ENCODE measurements at regions not wholly inside any gene's neighbourhood (a gene's known extent, or its start where the extent isn't known, plus 50 kb on each side); places are given as distances from the start of the nearest gene placed in this dataset.

DNA sequence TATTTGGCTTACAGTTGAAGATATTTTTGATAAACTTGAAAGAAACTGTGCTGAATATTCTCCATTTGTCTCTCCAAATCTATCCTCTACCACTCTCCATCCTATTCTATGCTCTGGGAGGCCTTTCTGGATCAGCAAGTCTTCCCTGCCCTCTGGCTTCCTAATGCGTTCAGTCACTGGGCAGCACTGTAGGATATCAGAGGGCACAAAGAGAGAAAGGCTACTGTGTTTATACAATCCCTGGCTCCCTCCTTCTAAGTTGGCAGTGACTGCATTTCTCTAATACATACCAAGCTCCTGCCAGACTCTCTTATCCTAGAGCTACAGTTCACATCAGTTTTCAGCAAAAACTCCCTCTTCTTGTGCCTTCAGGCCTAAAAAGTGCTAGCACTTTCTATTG is 102.1 kb upstream of the FHIT start:
- H3K27me3 ChIP-seq (replicated peaks in 1 of 2; ENCODE audit: control insufficient read depth in 2 of 2, insufficient read depth in 2 of 2, low read length in 1 of 2): no peaks in the 10 kb centered on the region; a peak in 1 of 4 replicates
- ChIA-PET SMC1A (ENCODE audit: uncharacterized antibody, unreplicated experiment) (interaction anchor here (0.6 to 1.4 kb wide), 4 partner anchors 17 to 272 kb away, joined by 3 to 4 read pairs (median 4); no protein-coding TSS in a partner anchor), RAD21 (ENCODE audit: unreplicated experiment) (interaction anchor here (0.6 kb wide), 1 partner anchor 747 kb away, joined by 3 read pairs; no protein-coding TSS in a partner anchor), POLR2A (no interaction called here), CTCF (interaction anchor here (0.8 kb wide), 1 partner anchor 18 kb away, joined by 3 read pairs; no protein-coding TSS in a partner anchor)
- H3K36me3 ChIP-seq (ENCODE audit: control insufficient read depth in 2 of 2, insufficient read depth in 2 of 2, low read length in 1 of 2): no peaks in the 10 kb centered on the region
- in situ Hi-C loops (cut with MboI) (no loop called here), intact Hi-C loops (cut with micrococcal nuclease; ENCODE audit: unreplicated experiment) (no loop called here)
- TF ChIP-seq ZZZ3 (IDR thresholded peaks at IDR 0.05; ENCODE audit: control insufficient read depth, insufficient read length, low read depth) (no peak), TCF7 (IDR thresholded peaks at IDR 0.05; ENCODE audit: borderline replicate concordance) (no peak), RELA (IDR thresholded peaks at IDR 0.05; ENCODE audit: borderline replicate concordance, partially characterized antibody) (no peak), BACH1 (IDR thresholded peaks at IDR 0.05; ENCODE audit: borderline replicate concordance) (no peak), SIX5 (IDR thresholded peaks at IDR 0.05; ENCODE audit: low read depth, low read length, severe bottlenecking) (no peak), SUZ12 (IDR thresholded peaks at IDR 0.05; ENCODE audit: unreplicated experiment) (no peak), CREM (IDR thresholded peaks at IDR 0.05; ENCODE audit: low read depth) (no peak), ATF7 (IDR thresholded peaks at IDR 0.05; ENCODE audit: low read depth) (no peak), PAX8 (IDR thresholded peaks at IDR 0.05) (no peak), SIN3A (IDR thresholded peaks at IDR 0.05; ENCODE audit: low read depth, low read length) (no peak), JUNB (IDR thresholded peaks at IDR 0.05) (no peak), NR2F1 (conservative IDR thresholded peaks at IDR 0.05) (no peak)
- TF ChIP-seq, protein P1, sequence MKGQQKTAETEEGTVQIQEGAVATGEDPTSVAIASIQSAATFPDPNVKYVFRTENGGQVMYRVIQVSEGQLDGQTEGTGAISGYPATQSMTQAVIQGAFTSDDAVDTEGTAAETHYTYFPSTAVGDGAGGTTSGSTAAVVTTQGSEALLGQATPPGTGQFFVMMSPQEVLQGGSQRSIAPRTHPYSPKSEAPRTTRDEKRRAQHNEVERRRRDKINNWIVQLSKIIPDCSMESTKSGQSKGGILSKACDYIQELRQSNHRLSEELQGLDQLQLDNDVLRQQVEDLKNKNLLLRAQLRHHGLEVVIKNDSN (IDR thresholded peaks at IDR 0.05; ENCODE audit: borderline replicate concordance, extremely low read length, insufficient read depth, low read depth, low read length): no peak
- TF ChIP-seq, protein P2, sequence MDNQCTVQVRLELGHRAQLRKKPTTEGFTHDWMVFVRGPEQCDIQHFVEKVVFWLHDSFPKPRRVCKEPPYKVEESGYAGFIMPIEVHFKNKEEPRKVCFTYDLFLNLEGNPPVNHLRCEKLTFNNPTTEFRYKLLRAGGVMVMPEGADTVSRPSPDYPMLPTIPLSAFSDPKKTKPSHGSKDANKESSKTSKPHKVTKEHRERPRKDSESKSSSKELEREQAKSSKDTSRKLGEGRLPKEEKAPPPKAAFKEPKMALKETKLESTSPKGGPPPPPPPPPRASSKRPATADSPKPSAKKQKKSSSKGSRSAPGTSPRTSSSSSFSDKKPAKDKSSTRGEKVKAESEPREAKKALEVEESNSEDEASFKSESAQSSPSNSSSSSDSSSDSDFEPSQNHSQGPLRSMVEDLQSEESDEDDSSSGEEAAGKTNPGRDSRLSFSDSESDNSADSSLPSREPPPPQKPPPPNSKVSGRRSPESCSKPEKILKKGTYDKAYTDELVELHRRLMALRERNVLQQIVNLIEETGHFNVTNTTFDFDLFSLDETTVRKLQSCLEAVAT (IDR thresholded peaks at IDR 0.05): no peak
- TF ChIP-seq, protein P3, sequence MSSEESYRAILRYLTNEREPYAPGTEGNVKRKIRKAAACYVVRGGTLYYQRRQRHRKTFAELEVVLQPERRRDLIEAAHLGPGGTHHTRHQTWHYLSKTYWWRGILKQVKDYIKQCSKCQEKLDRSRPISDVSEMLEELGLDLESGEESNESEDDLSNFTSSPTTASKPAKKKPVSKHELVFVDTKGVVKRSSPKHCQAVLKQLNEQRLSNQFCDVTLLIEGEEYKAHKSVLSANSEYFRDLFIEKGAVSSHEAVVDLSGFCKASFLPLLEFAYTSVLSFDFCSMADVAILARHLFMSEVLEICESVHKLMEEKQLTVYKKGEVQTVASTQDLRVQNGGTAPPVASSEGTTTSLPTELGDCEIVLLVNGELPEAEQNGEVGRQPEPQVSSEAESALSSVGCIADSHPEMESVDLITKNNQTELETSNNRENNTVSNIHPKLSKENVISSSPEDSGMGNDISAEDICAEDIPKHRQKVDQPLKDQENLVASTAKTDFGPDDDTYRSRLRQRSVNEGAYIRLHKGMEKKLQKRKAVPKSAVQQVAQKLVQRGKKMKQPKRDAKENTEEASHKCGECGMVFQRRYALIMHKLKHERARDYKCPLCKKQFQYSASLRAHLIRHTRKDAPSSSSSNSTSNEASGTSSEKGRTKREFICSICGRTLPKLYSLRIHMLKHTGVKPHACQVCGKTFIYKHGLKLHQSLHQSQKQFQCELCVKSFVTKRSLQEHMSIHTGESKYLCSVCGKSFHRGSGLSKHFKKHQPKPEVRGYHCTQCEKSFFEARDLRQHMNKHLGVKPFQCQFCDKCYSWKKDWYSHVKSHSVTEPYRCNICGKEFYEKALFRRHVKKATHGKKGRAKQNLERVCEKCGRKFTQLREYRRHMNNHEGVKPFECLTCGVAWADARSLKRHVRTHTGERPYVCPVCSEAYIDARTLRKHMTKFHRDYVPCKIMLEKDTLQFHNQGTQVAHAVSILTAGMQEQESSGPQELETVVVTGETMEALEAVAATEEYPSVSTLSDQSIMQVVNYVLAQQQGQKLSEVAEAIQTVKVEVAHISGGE (CRISPR knock-in tag; IDR thresholded peaks at IDR 0.05): no peak
- TF ChIP-seq, protein P4, sequence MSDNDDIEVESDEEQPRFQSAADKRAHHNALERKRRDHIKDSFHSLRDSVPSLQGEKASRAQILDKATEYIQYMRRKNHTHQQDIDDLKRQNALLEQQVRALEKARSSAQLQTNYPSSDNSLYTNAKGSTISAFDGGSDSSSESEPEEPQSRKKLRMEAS (IDR thresholded peaks at IDR 0.05; ENCODE audit: low read depth, low read length): no peak
- TF ChIP-seq, protein P5, sequence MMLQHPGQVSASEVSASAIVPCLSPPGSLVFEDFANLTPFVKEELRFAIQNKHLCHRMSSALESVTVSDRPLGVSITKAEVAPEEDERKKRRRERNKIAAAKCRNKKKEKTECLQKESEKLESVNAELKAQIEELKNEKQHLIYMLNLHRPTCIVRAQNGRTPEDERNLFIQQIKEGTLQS (IDR thresholded peaks at IDR 0.05; ENCODE audit: borderline replicate concordance, extremely low read depth, low read depth, low read length): no peak
- WGBS (ENCODE audit: insufficient coverage, insufficient replicate concordance, low lambda C conversion rate, missing lambda C conversion rate): 93% methylated on average over 1 of the region's 1 CpG
- ATAC-seq (no peak), DNase-seq (ENCODE audit: low read depth, low spot score) (no peak), FAIRE-seq (no peak)
- H3K79me2 ChIP-seq (ENCODE audit: control insufficient read depth, insufficient read depth, low read length): no peaks in the 10 kb centered on the region
- H3K4me3 ChIP-seq: no peak overlapping the region
- no peak overlapping the region for H3K9ac ChIP-seq (ENCODE audit: control insufficient read depth, insufficient read depth, low read length)
- H3K4me1 ChIP-seq (ENCODE audit: control insufficient read depth, insufficient read depth, low read length): peaks cover 10% of the 10 kb centered on the region; the same call in 1 of the 2 replicates
- no peak overlapping the region for H3K4me2 ChIP-seq (ENCODE audit: control insufficient read depth, insufficient read depth)
- H3K9me3 ChIP-seq (replicated peaks; ENCODE audit: control insufficient read depth, insufficient read depth, low read length): no peaks in the 10 kb centered on the region
- no peaks in the 10 kb centered on the region for H4K20me1 ChIP-seq (ENCODE audit: control insufficient read depth, insufficient read depth)
- BruUV-seq (replicated peaks): no TSS peak
- H3K27ac ChIP-seq (ENCODE audit: control insufficient read depth, insufficient read depth): no peak overlapping the region
- H2AFZ ChIP-seq (ENCODE audit: control insufficient read depth, low read depth, low read length): no peak overlapping the region
